HepG2 (cell line): ENCODE measurements at regions not wholly inside any gene's neighbourhood (a gene's known extent, or its start where the extent isn't known, plus 50 kb on each side); places are given as distances from the start of the nearest gene placed in this dataset.

ENCODE experiments used
- ATAC-seq: fragments of 200-7000 bp; cut with Tn5 transposase; 3 replicates; pipeline ENCODE4 v1.9.1; 2020; ENCODE audit warnings: mild to moderate bottlenecking, moderate library complexity
- BruUV-seq: library from RNA; stranded (reverse); fragments of 400-500 nt; replicated peaks from 2 replicates; lab custom pipeline; 2021; lab: Mats Ljungman, UMichigan
- CTCF ChIA-PET: fragments of 300-600 bp; formaldehyde crosslinking; extraction: SDS; loops from one replicate; lab custom pipeline; 2021; ENCODE audit warnings: low total read pairs, inconsistent platforms, low intra/inter-chr PET ratio; lab: Yijun Ruan, JAX
- POLR2A ChIA-PET: fragments of 350-600 bp; sonication (Branson Sonifier 250); formaldehyde crosslinking; loops from one replicate; lab custom pipeline; 2020; ENCODE audit warnings: antibody characterized with exemption, inconsistent platforms; lab: Yijun Ruan, JAX
- DNase-seq: peaks from one replicate; pipeline ENCODE4 v3.0.0-alpha.2; 2015; ENCODE audit warnings: low spot score
- FAIRE-seq: peaks from 3 replicates; lab custom pipeline; 2011; peaks lifted over from hg19 to GRCh38; lab: Jason Lieb, UNC
- H2AFZ ChIP-seq: one replicate; pipeline ENCODE4 v1.6.1; 2011; ENCODE audit warnings: low read length, inconsistent platforms
- H3K27ac ChIP-seq: fragments of 300-600 bp; 3 replicates; pipeline ENCODE4 v1.8.0; 2011; ENCODE audit warnings: mixed run types, mild to moderate bottlenecking, mixed read lengths, low read length, inconsistent platforms; ENCODE audit not compliant: insufficient read depth; ENCODE audit errors: extremely low read length
- H3K27me3 ChIP-seq, 2 experiments: fragments of 200-600 bp in 1 of 2; 2 replicates in 1 of 2; 3 replicates in 1 of 2; pipeline versions ENCODE4 v1.6.0 to v1.8.0; 2011; ENCODE audit warnings: low read length in 2 of 2, mild to moderate bottlenecking in 2 of 2, moderate library complexity in 2 of 2, inconsistent platforms in 1 of 2; ENCODE audit not compliant: insufficient read depth in 2 of 2, control insufficient read depth in 1 of 2
- H3K36me3 ChIP-seq, 2 experiments: fragments of 200-600 bp in 1 of 2; replicated peaks in 1 of 2; 2 replicates in 1 of 2; 3 replicates in 1 of 2; pipeline versions ENCODE4 v1.5.1 to v1.8.0; 2011; ENCODE audit warnings: low read length in 2 of 2, inconsistent platforms in 1 of 2; ENCODE audit not compliant: insufficient read depth in 2 of 2, control insufficient read depth in 1 of 2
- H3K4me1 ChIP-seq: 2 replicates; pipeline ENCODE4 v1.5.1; 2012; ENCODE audit warnings: low read length, inconsistent platforms; ENCODE audit not compliant: insufficient read depth
- H3K4me2 ChIP-seq: 2 replicates; pipeline ENCODE4 v1.6.0; 2011; ENCODE audit warnings: low read depth, low read length, inconsistent platforms
- H3K4me3 ChIP-seq, 3 experiments: fragments of 200-600 bp in 1 of 3; sonication (generic), shearing (Covaris generic) in 1 of 3; replicated peaks in 1 of 3; 2 replicates each; pipeline ENCODE4 v1.5.1; 2011 to 2016; ENCODE audit warnings: low read length in 3 of 3, inconsistent platforms in 2 of 3, low read depth in 2 of 3, mild to moderate bottlenecking in 2 of 3, control low read depth in 1 of 3, mixed read lengths in 1 of 3; ENCODE audit not compliant: insufficient read depth in 1 of 3
- H3K79me2 ChIP-seq: one replicate; pipeline ENCODE4 v1.6.1; 2011; ENCODE audit warnings: low read length, inconsistent platforms; ENCODE audit not compliant: insufficient read depth
- H3K9ac ChIP-seq: 2 replicates; pipeline ENCODE4 v1.6.0; 2011; ENCODE audit warnings: mild to moderate bottlenecking, low read depth, low read length, inconsistent platforms; ENCODE audit not compliant: insufficient read depth
- H3K9me3 ChIP-seq: 2 replicates; pipeline ENCODE4 v1.5.1; 2012; ENCODE audit warnings: mild to moderate bottlenecking, low read length
- H4K20me1 ChIP-seq: 2 replicates; pipeline ENCODE4 v1.6.0; 2011; ENCODE audit warnings: inconsistent platforms, mild to moderate bottlenecking, low read length, moderate library complexity; ENCODE audit not compliant: insufficient read depth
- GABPA ChIP-seq, 2 experiments: IDR thresholded peaks; 2 replicates each; pipeline ENCODE4 v1.6.1; 2011 to 2016; ENCODE audit warnings: low read depth in 2 of 2, low read length in 1 of 2, missing biosample characterization in 1 of 2, missing genetic modification characterization in 1 of 2
- KAT2B ChIP-seq: fragments of 150-350 bp; IDR thresholded peaks from 2 replicates; pipeline ENCODE4 v1.6.1; 2014; ENCODE audit warnings: low read depth, low read length, borderline replicate concordance
- MED1 ChIP-seq: sonication (generic); formaldehyde crosslinking; IDR thresholded peaks from 2 replicates; pipeline ENCODE4 v1.4.0; 2020; ENCODE audit warnings: missing genetic modification reagents
- PAWR ChIP-seq: sonication (generic); formaldehyde crosslinking; IDR thresholded peaks from 2 replicates; pipeline ENCODE4 v1.4.0; 2020; ENCODE audit warnings: missing genetic modification reagents, mild to moderate bottlenecking, borderline replicate concordance
- TEAD2 ChIP-seq: sonication (generic); formaldehyde crosslinking; IDR thresholded peaks from 2 replicates; pipeline ENCODE4 v1.9.0; 2021; ENCODE audit warnings: missing genetic modification reagents
- ZNF670 ChIP-seq: sonication (generic); formaldehyde crosslinking; IDR thresholded peaks from 2 replicates; pipeline ENCODE4 v1.8.0; 2022; ENCODE audit warnings: mild to moderate bottlenecking, missing genetic modification reagents, borderline replicate concordance
- ZNF776 ChIP-seq: sonication (generic); formaldehyde crosslinking; IDR thresholded peaks from 2 replicates; pipeline ENCODE4 v1.4.0; 2020; ENCODE audit warnings: mild to moderate bottlenecking, missing genetic modification reagents
- WGBS: methylation state at CpG from one replicate; pipeline ENCODE4 v1.1.6; 2017; ENCODE audit warnings: low lambda C conversion rate; 5-methylcytosine and 5-hydroxymethylcytosine counted together
- in situ Hi-C: cut with HindIII; loops from 2 replicates; pipeline ENCODE4 v1.10.0; 2017; ENCODE audit warnings: low pct_unique_long_range_greater_than_20kb; ENCODE audit not compliant: extremely low pct_ligation_motif_present
- intact Hi-C: fragments of 100-400 bp; cut with micrococcal nuclease; formaldehyde crosslinking; loops from one replicate; pipeline ENCODE4 v1.10.0; 2022; ENCODE audit not compliant: unreplicated experiment
- TF ChIP-seq, protein P1 (sequence below): sonication (generic); formaldehyde crosslinking; IDR thresholded peaks from 2 replicates; pipeline ENCODE4 v1.5.0; 2020; ENCODE audit warnings: missing genetic modification reagents, mild to moderate bottlenecking, borderline replicate concordance
- TF ChIP-seq, protein P2 (sequence below): sonication (generic); formaldehyde crosslinking; IDR thresholded peaks from 2 replicates; pipeline ENCODE4 v1.4.0; 2020; ENCODE audit warnings: missing genetic modification reagents
- TF ChIP-seq, protein P3 (sequence below): sonication (generic); formaldehyde crosslinking; IDR thresholded peaks from 2 replicates; pipeline ENCODE4 v1.4.0; 2020; ENCODE audit warnings: missing genetic modification reagents, borderline replicate concordance

DNA sequence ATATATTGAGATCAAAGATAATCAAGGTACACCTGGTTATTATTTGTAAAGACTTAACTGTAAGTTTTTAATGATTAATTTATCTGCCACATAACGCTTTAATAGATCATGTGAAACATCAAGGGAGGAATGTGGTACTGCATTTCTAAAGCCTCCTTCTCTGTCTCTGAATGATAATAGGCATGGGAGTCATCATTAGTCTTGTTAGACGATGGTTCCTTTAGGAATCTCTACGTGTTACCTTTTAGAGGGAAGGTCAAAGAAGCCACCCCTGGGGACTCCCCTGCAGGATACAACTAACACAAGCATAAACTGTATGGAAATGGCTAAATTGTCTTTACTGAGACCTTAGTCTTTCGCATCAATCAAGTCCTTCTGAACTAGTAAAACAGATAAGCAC, 173.6 kb upstream of the MCHR2 start (continued):
- TF ChIP-seq, protein P1, sequence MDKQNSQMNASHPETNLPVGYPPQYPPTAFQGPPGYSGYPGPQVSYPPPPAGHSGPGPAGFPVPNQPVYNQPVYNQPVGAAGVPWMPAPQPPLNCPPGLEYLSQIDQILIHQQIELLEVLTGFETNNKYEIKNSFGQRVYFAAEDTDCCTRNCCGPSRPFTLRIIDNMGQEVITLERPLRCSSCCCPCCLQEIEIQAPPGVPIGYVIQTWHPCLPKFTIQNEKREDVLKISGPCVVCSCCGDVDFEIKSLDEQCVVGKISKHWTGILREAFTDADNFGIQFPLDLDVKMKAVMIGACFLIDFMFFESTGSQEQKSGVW (CRISPR knock-in tag) = no peak
- no peak for TF ChIP-seq MED1 (CRISPR knock-in tag)

DNA sequence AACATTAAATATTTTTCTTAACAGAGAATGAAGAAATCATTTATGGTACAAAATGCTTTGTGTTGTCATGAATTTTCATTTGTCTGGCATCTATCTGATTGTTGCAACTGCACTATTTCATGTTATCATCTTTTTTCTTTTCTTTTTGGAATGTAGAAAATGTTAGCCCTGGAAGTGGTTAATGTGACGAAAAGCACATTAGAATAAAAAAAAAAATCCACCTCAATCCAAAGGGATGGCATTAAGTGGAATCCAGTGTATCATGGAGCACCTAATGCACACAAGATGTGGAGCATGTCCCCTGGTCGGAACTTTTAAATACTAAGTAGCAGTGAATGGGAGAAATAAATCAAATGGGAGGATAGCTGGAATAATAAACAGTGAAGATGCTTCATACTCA, 172.9 kb upstream of the MCHR2 start:
- Histone ChIP-seq H3K4me1 (no peaks in the 10 kb centered on the region), H2AFZ (no peak overlapping the region), H3K27me3 (no peaks in the 10 kb centered on the region), H3K9me3 (no peaks in the 10 kb centered on the region), H3K4me2 (no peak overlapping the region), H3K4me3 (no peak overlapping the region), H3K36me3 (no peaks in the 10 kb centered on the region), H3K79me2 (no peaks in the 10 kb centered on the region), H3K27ac (no peak overlapping the region), H4K20me1 (no peaks in the 10 kb centered on the region), H3K9ac (no peak overlapping the region)
- in situ Hi-C loops = no loop called here
- CTCF ChIA-PET = no interaction called here
- ATAC-seq = no peak
- intact Hi-C loops = no loop called here
- no TSS peak for BruUV-seq
- no peak for FAIRE-seq
- POLR2A ChIA-PET = no interaction called here
- no peak for DNase-seq
- 7% methylated on average over 2 of the region's 2 CpGs for WGBS
- no peak for TF ChIP-seq KAT2B
- TF ChIP-seq, protein P2, sequence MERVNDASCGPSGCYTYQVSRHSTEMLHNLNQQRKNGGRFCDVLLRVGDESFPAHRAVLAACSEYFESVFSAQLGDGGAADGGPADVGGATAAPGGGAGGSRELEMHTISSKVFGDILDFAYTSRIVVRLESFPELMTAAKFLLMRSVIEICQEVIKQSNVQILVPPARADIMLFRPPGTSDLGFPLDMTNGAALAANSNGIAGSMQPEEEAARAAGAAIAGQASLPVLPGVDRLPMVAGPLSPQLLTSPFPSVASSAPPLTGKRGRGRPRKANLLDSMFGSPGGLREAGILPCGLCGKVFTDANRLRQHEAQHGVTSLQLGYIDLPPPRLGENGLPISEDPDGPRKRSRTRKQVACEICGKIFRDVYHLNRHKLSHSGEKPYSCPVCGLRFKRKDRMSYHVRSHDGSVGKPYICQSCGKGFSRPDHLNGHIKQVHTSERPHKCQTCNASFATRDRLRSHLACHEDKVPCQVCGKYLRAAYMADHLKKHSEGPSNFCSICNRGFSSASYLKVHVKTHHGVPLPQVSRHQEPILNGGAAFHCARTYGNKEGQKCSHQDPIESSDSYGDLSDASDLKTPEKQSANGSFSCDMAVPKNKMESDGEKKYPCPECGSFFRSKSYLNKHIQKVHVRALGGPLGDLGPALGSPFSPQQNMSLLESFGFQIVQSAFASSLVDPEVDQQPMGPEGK = no peak
- no peak for TF ChIP-seq ZNF776 (CRISPR knock-in tag)
- TF ChIP-seq PAWR (CRISPR knock-in tag) = no peak
- TF ChIP-seq, protein P3, sequence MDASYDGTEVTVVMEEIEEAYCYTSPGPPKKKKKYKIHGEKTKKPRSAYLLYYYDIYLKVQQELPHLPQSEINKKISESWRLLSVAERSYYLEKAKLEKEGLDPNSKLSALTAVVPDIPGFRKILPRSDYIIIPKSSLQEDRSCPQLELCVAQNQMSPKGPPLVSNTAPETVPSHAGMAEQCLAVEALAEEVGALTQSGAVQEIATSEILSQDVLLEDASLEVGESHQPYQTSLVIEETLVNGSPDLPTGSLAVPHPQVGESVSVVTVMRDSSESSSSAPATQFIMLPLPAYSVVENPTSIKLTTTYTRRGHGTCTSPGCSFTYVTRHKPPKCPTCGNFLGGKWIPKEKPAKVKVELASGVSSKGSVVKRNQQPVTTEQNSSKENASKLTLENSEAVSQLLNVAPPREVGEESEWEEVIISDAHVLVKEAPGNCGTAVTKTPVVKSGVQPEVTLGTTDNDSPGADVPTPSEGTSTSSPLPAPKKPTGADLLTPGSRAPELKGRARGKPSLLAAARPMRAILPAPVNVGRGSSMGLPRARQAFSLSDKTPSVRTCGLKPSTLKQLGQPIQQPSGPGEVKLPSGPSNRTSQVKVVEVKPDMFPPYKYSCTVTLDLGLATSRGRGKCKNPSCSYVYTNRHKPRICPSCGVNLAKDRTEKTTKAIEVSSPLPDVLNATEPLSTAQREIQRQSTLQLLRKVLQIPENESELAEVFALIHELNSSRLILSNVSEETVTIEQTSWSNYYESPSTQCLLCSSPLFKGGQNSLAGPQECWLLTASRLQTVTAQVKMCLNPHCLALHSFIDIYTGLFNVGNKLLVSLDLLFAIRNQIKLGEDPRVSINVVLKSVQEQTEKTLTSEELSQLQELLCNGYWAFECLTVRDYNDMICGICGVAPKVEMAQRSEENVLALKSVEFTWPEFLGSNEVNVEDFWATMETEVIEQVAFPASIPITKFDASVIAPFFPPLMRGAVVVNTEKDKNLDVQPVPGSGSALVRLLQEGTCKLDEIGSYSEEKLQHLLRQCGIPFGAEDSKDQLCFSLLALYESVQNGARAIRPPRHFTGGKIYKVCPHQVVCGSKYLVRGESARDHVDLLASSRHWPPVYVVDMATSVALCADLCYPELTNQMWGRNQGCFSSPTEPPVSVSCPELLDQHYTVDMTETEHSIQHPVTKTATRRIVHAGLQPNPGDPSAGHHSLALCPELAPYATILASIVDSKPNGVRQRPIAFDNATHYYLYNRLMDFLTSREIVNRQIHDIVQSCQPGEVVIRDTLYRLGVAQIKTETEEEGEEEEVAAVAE (CRISPR knock-in tag) = no peak
- TF ChIP-seq TEAD2 (CRISPR knock-in tag) = no peak
- no peak for TF ChIP-seq ZNF670 (CRISPR knock-in tag)
- TF ChIP-seq GABPA (IDR thresholded peaks at IDR 0.05; ENCODE audit: low read depth, low read length) = no peak
- no peak for TF ChIP-seq GABPA (CRISPR knock-in tag; IDR thresholded peaks at IDR 0.05; ENCODE audit: low read depth)
